ENCODE measurements at regions not wholly inside any gene's neighbourhood (a gene's known extent, or its start where the extent isn't known, plus 50 kb on each side); places are given as distances from the start of the nearest gene placed in this dataset.

DNA sequence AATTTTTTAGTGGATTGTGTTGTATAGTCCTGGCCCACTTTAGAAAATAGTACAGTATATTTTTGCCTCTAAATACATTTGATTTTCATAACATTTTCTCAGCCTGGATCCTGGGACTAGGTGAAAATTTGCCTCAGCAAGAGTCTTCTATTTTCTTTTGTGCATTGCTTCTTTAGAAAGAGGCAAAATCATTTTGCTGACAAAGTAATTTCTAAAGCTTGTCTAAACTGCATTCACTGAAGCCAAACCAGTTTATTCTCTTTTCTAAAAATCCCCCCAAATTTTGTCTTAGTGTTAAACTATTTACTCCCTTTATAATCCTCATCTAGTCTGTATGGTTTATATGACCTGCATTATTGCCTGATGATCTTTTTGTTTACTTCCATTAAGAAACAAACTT lies 326.3 kb downstream of the C4orf33 start:
- TF ChIP-seq, protein P1, sequence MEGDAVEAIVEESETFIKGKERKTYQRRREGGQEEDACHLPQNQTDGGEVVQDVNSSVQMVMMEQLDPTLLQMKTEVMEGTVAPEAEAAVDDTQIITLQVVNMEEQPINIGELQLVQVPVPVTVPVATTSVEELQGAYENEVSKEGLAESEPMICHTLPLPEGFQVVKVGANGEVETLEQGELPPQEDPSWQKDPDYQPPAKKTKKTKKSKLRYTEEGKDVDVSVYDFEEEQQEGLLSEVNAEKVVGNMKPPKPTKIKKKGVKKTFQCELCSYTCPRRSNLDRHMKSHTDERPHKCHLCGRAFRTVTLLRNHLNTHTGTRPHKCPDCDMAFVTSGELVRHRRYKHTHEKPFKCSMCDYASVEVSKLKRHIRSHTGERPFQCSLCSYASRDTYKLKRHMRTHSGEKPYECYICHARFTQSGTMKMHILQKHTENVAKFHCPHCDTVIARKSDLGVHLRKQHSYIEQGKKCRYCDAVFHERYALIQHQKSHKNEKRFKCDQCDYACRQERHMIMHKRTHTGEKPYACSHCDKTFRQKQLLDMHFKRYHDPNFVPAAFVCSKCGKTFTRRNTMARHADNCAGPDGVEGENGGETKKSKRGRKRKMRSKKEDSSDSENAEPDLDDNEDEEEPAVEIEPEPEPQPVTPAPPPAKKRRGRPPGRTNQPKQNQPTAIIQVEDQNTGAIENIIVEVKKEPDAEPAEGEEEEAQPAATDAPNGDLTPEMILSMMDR (IDR thresholded peaks at IDR 0.05) = no peak
- TF ChIP-seq POLR2A (IDR thresholded peaks at IDR 0.05) = no peak
